ENCODE measurements at regions not wholly inside any gene's neighbourhood (a gene's known extent, or its start where the extent isn't known, plus 50 kb on each side); places are given as distances from the start of the nearest gene placed in this dataset.

GRCh38 chr2:181752301-181752700 lies 72.0 kb upstream of the NEUROD1 start:
- no peak overlapping the region for H3K9ac ChIP-seq (ENCODE audit: low read length)
- no peaks in the 10 kb centered on the region for H3K36me3 ChIP-seq (ENCODE audit: control insufficient read depth, insufficient read depth, low read length, severe bottlenecking)
- peak; percentile 41 for DNase-seq (ENCODE audit: low read depth)
- H3K9me3 ChIP-seq (ENCODE audit: control insufficient read depth, low read length): no peaks in the 10 kb centered on the region
- H3K27me3 ChIP-seq (replicated peaks; ENCODE audit: control insufficient read depth, insufficient read depth, low read length): no peaks in the 10 kb centered on the region
- H3K4me1 ChIP-seq (ENCODE audit: control insufficient read depth, insufficient read depth, low read length): no peaks in the 10 kb centered on the region
- no peak overlapping the region for H3K4me3 ChIP-seq (ENCODE audit: low read length)

GRCh38 chr2:181753686-181754085 lies 73.4 kb upstream of the NEUROD1 start:
- Histone ChIP-seq H3K9ac (ENCODE audit: low read length) (no peak overlapping the region), H3K9me3 (ENCODE audit: control insufficient read depth, low read length) (no peaks in the 10 kb centered on the region), H3K4me3 (ENCODE audit: low read length) (no peak overlapping the region), H3K27me3 (replicated peaks; ENCODE audit: control insufficient read depth, insufficient read depth, low read length) (no peaks in the 10 kb centered on the region), H3K4me1 (ENCODE audit: control insufficient read depth, insufficient read depth, low read length) (no peaks in the 10 kb centered on the region), H3K36me3 (ENCODE audit: control insufficient read depth, insufficient read depth, low read length, severe bottlenecking) (no peaks in the 10 kb centered on the region)
- DNase-seq (ENCODE audit: low read depth): no peak

GRCh38 chr2:181754105-181754504 lies 73.8 kb upstream of the NEUROD1 start:
- Histone ChIP-seq H3K36me3 (ENCODE audit: control insufficient read depth, insufficient read depth, low read length, severe bottlenecking) (no peaks in the 10 kb centered on the region), H3K27me3 (replicated peaks; ENCODE audit: control insufficient read depth, insufficient read depth, low read length) (no peaks in the 10 kb centered on the region), H3K9ac (ENCODE audit: low read length) (no peak overlapping the region), H3K4me3 (ENCODE audit: low read length) (no peak overlapping the region), H3K9me3 (ENCODE audit: control insufficient read depth, low read length) (no peaks in the 10 kb centered on the region), H3K4me1 (ENCODE audit: control insufficient read depth, insufficient read depth, low read length) (no peaks in the 10 kb centered on the region)
- no peak for DNase-seq (ENCODE audit: low read depth)

- Histone ChIP-seq H3K4me1 (ENCODE audit: control insufficient read depth, insufficient read depth, low read length) (no peaks in the 10 kb centered on the region), H3K27me3 (replicated peaks; ENCODE audit: control insufficient read depth, insufficient read depth, low read length) (no peaks in the 10 kb centered on the region), H3K9me3 (ENCODE audit: control insufficient read depth, low read length) (no peaks in the 10 kb centered on the region), H3K36me3 (ENCODE audit: control insufficient read depth, insufficient read depth, low read length, severe bottlenecking) (no peaks in the 10 kb centered on the region), H3K4me3 (ENCODE audit: low read length) (no peak overlapping the region), H3K9ac (ENCODE audit: low read length) (no peak overlapping the region)
- DNase-seq (ENCODE audit: low read depth): no peak
Measured at GRCh38 chr2:181755181-181755580, 74.9 kb upstream of the NEUROD1 start.

- no peak overlapping the region for H3K9ac ChIP-seq (ENCODE audit: low read length)
- no peaks in the 10 kb centered on the region for H3K4me1 ChIP-seq (ENCODE audit: control insufficient read depth, insufficient read depth, low read length)
- DNase-seq (ENCODE audit: low read depth): no peak
- no peaks in the 10 kb centered on the region for H3K27me3 ChIP-seq (replicated peaks; ENCODE audit: control insufficient read depth, insufficient read depth, low read length)
- no peaks in the 10 kb centered on the region for H3K36me3 ChIP-seq (ENCODE audit: control insufficient read depth, insufficient read depth, low read length, severe bottlenecking)
- no peak overlapping the region for H3K4me3 ChIP-seq (ENCODE audit: low read length)
- H3K9me3 ChIP-seq (ENCODE audit: control insufficient read depth, low read length): no peaks in the 10 kb centered on the region
Measured at GRCh38 chr2:181760521-181760920, 80.2 kb upstream of the NEUROD1 start.

GRCh38 chr2:181761175-181761574 lies 80.9 kb upstream of the NEUROD1 start:
- Histone ChIP-seq H3K9ac (ENCODE audit: low read length) (no peak overlapping the region), H3K36me3 (ENCODE audit: control insufficient read depth, insufficient read depth, low read length, severe bottlenecking) (no peaks in the 10 kb centered on the region), H3K27me3 (replicated peaks; ENCODE audit: control insufficient read depth, insufficient read depth, low read length) (no peaks in the 10 kb centered on the region), H3K4me3 (ENCODE audit: low read length) (no peak overlapping the region), H3K9me3 (ENCODE audit: control insufficient read depth, low read length) (no peaks in the 10 kb centered on the region), H3K4me1 (ENCODE audit: control insufficient read depth, insufficient read depth, low read length) (no peaks in the 10 kb centered on the region)
- DNase-seq (ENCODE audit: low read depth): no peak

GRCh38 chr2:181762000-181762399 lies 81.7 kb upstream of the NEUROD1 start:
- peak; percentile 36 for DNase-seq (ENCODE audit: low read depth)
- Histone ChIP-seq H3K9me3 (ENCODE audit: control insufficient read depth, low read length) (no peaks in the 10 kb centered on the region), H3K4me3 (ENCODE audit: low read length) (no peak overlapping the region), H3K27me3 (replicated peaks; ENCODE audit: control insufficient read depth, insufficient read depth, low read length) (no peaks in the 10 kb centered on the region), H3K4me1 (ENCODE audit: control insufficient read depth, insufficient read depth, low read length) (no peaks in the 10 kb centered on the region), H3K36me3 (ENCODE audit: control insufficient read depth, insufficient read depth, low read length, severe bottlenecking) (no peaks in the 10 kb centered on the region), H3K9ac (ENCODE audit: low read length) (no peak overlapping the region)

- DNase-seq (ENCODE audit: low read depth): no peak
- no peak overlapping the region for H3K9ac ChIP-seq (ENCODE audit: low read length)
- no peaks in the 10 kb centered on the region for H3K9me3 ChIP-seq (ENCODE audit: control insufficient read depth, low read length)
- H3K4me1 ChIP-seq (ENCODE audit: control insufficient read depth, insufficient read depth, low read length): no peaks in the 10 kb centered on the region
- H3K4me3 ChIP-seq (ENCODE audit: low read length): no peak overlapping the region
- no peaks in the 10 kb centered on the region for H3K36me3 ChIP-seq (ENCODE audit: control insufficient read depth, insufficient read depth, low read length, severe bottlenecking)
- no peaks in the 10 kb centered on the region for H3K27me3 ChIP-seq (replicated peaks; ENCODE audit: control insufficient read depth, insufficient read depth, low read length)
Measured at GRCh38 chr2:181762848-181763247, 82.5 kb upstream of the NEUROD1 start.

GRCh38 chr2:181763423-181763822 lies 83.1 kb upstream of the NEUROD1 start:
- no peak for DNase-seq (ENCODE audit: low read depth)
- Histone ChIP-seq H3K4me3 (ENCODE audit: low read length) (no peak overlapping the region), H3K27me3 (replicated peaks; ENCODE audit: control insufficient read depth, insufficient read depth, low read length) (no peaks in the 10 kb centered on the region), H3K4me1 (ENCODE audit: control insufficient read depth, insufficient read depth, low read length) (no peaks in the 10 kb centered on the region), H3K36me3 (ENCODE audit: control insufficient read depth, insufficient read depth, low read length, severe bottlenecking) (no peaks in the 10 kb centered on the region), H3K9ac (ENCODE audit: low read length) (no peak overlapping the region), H3K9me3 (ENCODE audit: control insufficient read depth, low read length) (no peaks in the 10 kb centered on the region)

GRCh38 chr2:181764095-181764963 lies 84.0 kb upstream of the NEUROD1 start:
- no peaks in the 10 kb centered on the region for H3K4me1 ChIP-seq (ENCODE audit: control insufficient read depth, insufficient read depth, low read length)
- no peak for DNase-seq (ENCODE audit: low read depth)
- H3K9me3 ChIP-seq (ENCODE audit: control insufficient read depth, low read length): no peaks in the 10 kb centered on the region
- no peak overlapping the region for H3K9ac ChIP-seq (ENCODE audit: low read length)
- no peaks in the 10 kb centered on the region for H3K36me3 ChIP-seq (ENCODE audit: control insufficient read depth, insufficient read depth, low read length, severe bottlenecking)
- no peak overlapping the region for H3K4me3 ChIP-seq (ENCODE audit: low read length)
- no peaks in the 10 kb centered on the region for H3K27me3 ChIP-seq (replicated peaks; ENCODE audit: control insufficient read depth, insufficient read depth, low read length)

GRCh38 chr2:181766129-181766528 lies 85.8 kb upstream of the NEUROD1 start:
- H3K36me3 ChIP-seq (ENCODE audit: control insufficient read depth, insufficient read depth, low read length, severe bottlenecking): no peaks in the 10 kb centered on the region
- H3K9ac ChIP-seq (ENCODE audit: low read length): no peak overlapping the region
- H3K4me1 ChIP-seq (ENCODE audit: control insufficient read depth, insufficient read depth, low read length): no peaks in the 10 kb centered on the region
- H3K9me3 ChIP-seq (ENCODE audit: control insufficient read depth, low read length): no peaks in the 10 kb centered on the region
- no peak overlapping the region for H3K4me3 ChIP-seq (ENCODE audit: low read length)
- no peaks in the 10 kb centered on the region for H3K27me3 ChIP-seq (replicated peaks; ENCODE audit: control insufficient read depth, insufficient read depth, low read length)
- DNase-seq (ENCODE audit: low read depth): no peak

GRCh38 chr2:181770150-181770549 lies 89.8 kb upstream of the NEUROD1 start:
- no peaks in the 10 kb centered on the region for H3K4me1 ChIP-seq (ENCODE audit: control insufficient read depth, insufficient read depth, low read length)
- H3K36me3 ChIP-seq (ENCODE audit: control insufficient read depth, insufficient read depth, low read length, severe bottlenecking): no peaks in the 10 kb centered on the region
- H3K27me3 ChIP-seq (replicated peaks; ENCODE audit: control insufficient read depth, insufficient read depth, low read length): no peaks in the 10 kb centered on the region
- no peaks in the 10 kb centered on the region for H3K9me3 ChIP-seq (ENCODE audit: control insufficient read depth, low read length)
- no peak overlapping the region for H3K9ac ChIP-seq (ENCODE audit: low read length)
- DNase-seq (ENCODE audit: low read depth): no peak
- H3K4me3 ChIP-seq (ENCODE audit: low read length): no peak overlapping the region
